Neural cell (in vitro differentiated cells): ENCODE measurements at regions not wholly inside any gene's neighbourhood (a gene's known extent, or its start where the extent isn't known, plus 50 kb on each side); places are given as distances from the start of the nearest gene placed in this dataset.

Source experiments
- H2AFZ ChIP-seq: fragments of 200-600, 300-800 bp; sonication (generic), shearing (Covaris generic); 2 replicates; pipeline ENCODE4 v1.6.0; 2014; ENCODE audit warnings: low read depth, mild to moderate bottlenecking, antibody characterized with exemption, low read length, moderate library complexity
- H3F3A ChIP-seq: fragments of 200-600 bp; shearing (Covaris generic); 2 replicates; pipeline ENCODE4 v1.6.1; 2016; ENCODE audit warnings: mild to moderate bottlenecking, moderate library complexity, mixed read lengths, antibody characterized with exemption, low read length; ENCODE audit not compliant: insufficient read depth, poor library complexity, severe bottlenecking
- H3K27ac ChIP-seq: fragments of 200-600, 300-800 bp; sonication (generic), shearing (Covaris generic); 2 replicates; pipeline ENCODE4 v1.5.1; 2014; ENCODE audit warnings: mild to moderate bottlenecking, low read length, moderate library complexity
- H3K27me3 ChIP-seq: fragments of 300-800, 200-600 bp; sonication (generic), shearing (Covaris generic); 2 replicates; pipeline ENCODE4 v1.6.0; 2014; ENCODE audit warnings: mild to moderate bottlenecking, low read depth, low read length, moderate library complexity; ENCODE audit not compliant: insufficient read depth
- H3K36me3 ChIP-seq: fragments of 300-800, 200-600 bp; sonication (generic), shearing (Covaris generic); 2 replicates; pipeline ENCODE4 v1.5.1; 2014; ENCODE audit warnings: mild to moderate bottlenecking, antibody characterized with exemption, low read length, moderate library complexity; ENCODE audit not compliant: insufficient read depth
- H3K4me2 ChIP-seq: fragments of 300-800, 200-600 bp; sonication (generic), shearing (Covaris generic); 2 replicates; pipeline ENCODE4 v1.6.0; 2014; ENCODE audit warnings: mild to moderate bottlenecking, low read length
- H3K4me3 ChIP-seq: fragments of 300-800, 200-600 bp; sonication (generic), shearing (Covaris generic); 2 replicates; pipeline ENCODE4 v1.5.1; 2014; ENCODE audit warnings: mild to moderate bottlenecking, low read length, moderate library complexity
- H3K79me2 ChIP-seq: fragments of 200-600 bp; shearing (Covaris generic); replicated peaks from 2 replicates; pipeline ENCODE4 v1.6.0; 2014; ENCODE audit warnings: mild to moderate bottlenecking, low read length, moderate library complexity; ENCODE audit not compliant: insufficient read depth
- H3K9ac ChIP-seq: fragments of 300-800, 200-600 bp; sonication (generic), shearing (Covaris generic); 2 replicates; pipeline ENCODE4 v1.6.1; 2016; ENCODE audit warnings: mild to moderate bottlenecking, low read length, mixed read lengths
- H3K9me2 ChIP-seq: fragments of 200-600 bp; shearing (Covaris generic); 2 replicates; pipeline ENCODE4 v1.6.1; 2016; ENCODE audit warnings: mild to moderate bottlenecking, low read length, mixed read lengths; ENCODE audit not compliant: insufficient read depth
- H3K9me3 ChIP-seq: fragments of 200-600, 300-800 bp; sonication (generic), shearing (Covaris generic); 2 replicates; pipeline ENCODE4 v1.6.1; 2016; ENCODE audit warnings: mild to moderate bottlenecking, mixed run types, low read length, moderate library complexity, mixed read lengths
- H4K20me1 ChIP-seq: fragments of 200-600 bp; shearing (Covaris generic); 2 replicates; pipeline ENCODE4 v1.6.1; 2016; ENCODE audit warnings: mild to moderate bottlenecking, mixed run types; ENCODE audit not compliant: insufficient read depth
- EP300 ChIP-seq: fragments of 450-650 bp; conservative IDR thresholded peaks from 2 replicates; pipeline ENCODE4 v1.6.1; 2014; ENCODE audit warnings: antibody characterized with exemption, mild to moderate bottlenecking, moderate library complexity; ENCODE audit not compliant: poor library complexity, severe bottlenecking
- EZH2 ChIP-seq: fragments of 200-600, 300-800 bp; shearing (Covaris generic), sonication (generic); IDR thresholded peaks from 2 replicates; pipeline ENCODE4 v1.6.1; 2014; ENCODE audit warnings: antibody characterized with exemption, low read length, borderline replicate concordance, mild to moderate bottlenecking; ENCODE audit not compliant: insufficient read depth, poor library complexity, severe bottlenecking
- MXI1 ChIP-seq: fragments of 450-650 bp; conservative IDR thresholded peaks from 2 replicates; pipeline ENCODE4 v1.6.1; 2014; ENCODE audit warnings: antibody characterized with exemption, mild to moderate bottlenecking; ENCODE audit not compliant: poor library complexity, severe bottlenecking
- POLR2AphosphoS5 ChIP-seq: IDR thresholded peaks from 2 replicates; pipeline ENCODE4 v1.6.1; 2012
- RAD21 ChIP-seq: fragments of 450-650 bp; conservative IDR thresholded peaks from 2 replicates; pipeline ENCODE4 v1.6.1; 2014; ENCODE audit warnings: antibody characterized with exemption, mild to moderate bottlenecking, moderate library complexity
- REST ChIP-seq: IDR thresholded peaks from 2 replicates; pipeline ENCODE4 v1.6.1; 2012; ENCODE audit warnings: borderline replicate concordance
- SMC3 ChIP-seq: fragments of 450-650 bp; conservative IDR thresholded peaks from 2 replicates; pipeline ENCODE4 v1.6.1; 2014; ENCODE audit warnings: antibody characterized with exemption, mild to moderate bottlenecking, moderate library complexity; ENCODE audit not compliant: poor library complexity
- TAF1 ChIP-seq: IDR thresholded peaks from 2 replicates; pipeline ENCODE4 v1.6.1; 2012; ENCODE audit warnings: low read depth
- TF ChIP-seq, protein P1 (sequence below): fragments of 450-650 bp; IDR thresholded peaks from 2 replicates; pipeline ENCODE4 v1.5.1; 2014; ENCODE audit warnings: antibody characterized with exemption, mild to moderate bottlenecking, moderate library complexity; ENCODE audit not compliant: poor library complexity, severe bottlenecking

DNA sequence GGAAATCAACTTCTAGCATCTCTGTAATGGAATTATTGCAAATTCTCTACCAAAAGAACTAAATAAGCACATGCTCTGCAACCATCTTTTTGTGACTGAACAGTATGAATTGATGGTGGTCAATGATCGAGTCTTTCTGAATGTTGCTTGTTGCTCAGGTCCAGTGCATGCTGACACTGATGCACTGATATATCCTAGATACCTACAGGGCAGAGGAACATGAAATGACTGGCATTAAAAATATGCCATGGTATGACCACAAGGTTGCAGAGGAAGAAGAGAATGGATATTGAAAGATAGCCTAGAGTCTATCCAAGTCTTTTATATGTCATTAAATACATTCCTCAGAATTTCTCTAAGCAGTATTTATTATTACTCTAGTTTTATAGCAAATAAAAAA, 692.8 kb upstream of the TENM3 start:
- Histone ChIP-seq H3K9ac (no peak overlapping the region), H4K20me1 (no peaks in the 10 kb centered on the region), H3K79me2 (no peaks in the 10 kb centered on the region), H3K36me3 (no peaks in the 10 kb centered on the region), H3K27me3 (no peaks in the 10 kb centered on the region), H3K9me2 (no peaks in the 10 kb centered on the region), H3K9me3 (no peaks in the 10 kb centered on the region), H3K4me2 (no peak overlapping the region), H2AFZ (no peak overlapping the region), H3F3A (no peaks in the 10 kb centered on the region), H3K27ac (no peak overlapping the region), H3K4me3 (no peak overlapping the region)
- TF ChIP-seq REST (no peak), SMC3 (no peak), POLR2AphosphoS5 (no peak), EZH2 (no peak), MXI1 (no peak), EP300 (no peak)

DNA sequence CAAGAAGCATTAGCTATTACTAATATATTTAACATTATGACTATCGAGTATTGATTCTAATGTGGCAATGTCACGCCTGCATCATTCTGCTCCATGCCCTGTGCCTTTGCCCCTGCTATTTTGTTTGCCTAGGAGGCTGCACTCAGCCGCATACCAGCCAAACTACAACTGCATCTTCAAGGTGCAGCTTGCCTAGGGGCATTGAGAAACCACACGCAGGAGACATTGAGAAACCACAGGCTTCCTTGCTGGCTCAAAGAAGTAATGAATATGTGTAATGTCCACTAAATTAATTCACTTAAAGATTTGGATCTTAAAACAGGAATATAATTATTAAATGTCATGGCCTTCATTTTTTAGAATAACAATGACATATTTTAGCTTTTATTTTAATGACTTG, 683.6 kb upstream of the TENM3 start:
- no peaks in the 10 kb centered on the region for H3K27me3 ChIP-seq
- no peak for TF ChIP-seq RAD21
- no peak for TF ChIP-seq EZH2
- TF ChIP-seq MXI1: no peak
- TF ChIP-seq SMC3: no peak
- TF ChIP-seq EP300: no peak
- TF ChIP-seq, protein P1, sequence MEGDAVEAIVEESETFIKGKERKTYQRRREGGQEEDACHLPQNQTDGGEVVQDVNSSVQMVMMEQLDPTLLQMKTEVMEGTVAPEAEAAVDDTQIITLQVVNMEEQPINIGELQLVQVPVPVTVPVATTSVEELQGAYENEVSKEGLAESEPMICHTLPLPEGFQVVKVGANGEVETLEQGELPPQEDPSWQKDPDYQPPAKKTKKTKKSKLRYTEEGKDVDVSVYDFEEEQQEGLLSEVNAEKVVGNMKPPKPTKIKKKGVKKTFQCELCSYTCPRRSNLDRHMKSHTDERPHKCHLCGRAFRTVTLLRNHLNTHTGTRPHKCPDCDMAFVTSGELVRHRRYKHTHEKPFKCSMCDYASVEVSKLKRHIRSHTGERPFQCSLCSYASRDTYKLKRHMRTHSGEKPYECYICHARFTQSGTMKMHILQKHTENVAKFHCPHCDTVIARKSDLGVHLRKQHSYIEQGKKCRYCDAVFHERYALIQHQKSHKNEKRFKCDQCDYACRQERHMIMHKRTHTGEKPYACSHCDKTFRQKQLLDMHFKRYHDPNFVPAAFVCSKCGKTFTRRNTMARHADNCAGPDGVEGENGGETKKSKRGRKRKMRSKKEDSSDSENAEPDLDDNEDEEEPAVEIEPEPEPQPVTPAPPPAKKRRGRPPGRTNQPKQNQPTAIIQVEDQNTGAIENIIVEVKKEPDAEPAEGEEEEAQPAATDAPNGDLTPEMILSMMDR: no peak
- TF ChIP-seq POLR2AphosphoS5: no peak
- no peak for TF ChIP-seq REST
- no peak for TF ChIP-seq TAF1
- no peak overlapping the region for H2AFZ ChIP-seq
- no peaks in the 10 kb centered on the region for H3K36me3 ChIP-seq
- H3K9me3 ChIP-seq: no peaks in the 10 kb centered on the region
- no peaks in the 10 kb centered on the region for H3F3A ChIP-seq
- no peak overlapping the region for H3K27ac ChIP-seq
- no peak overlapping the region for H3K4me3 ChIP-seq
- H3K9me2 ChIP-seq: no peaks in the 10 kb centered on the region
- no peak overlapping the region for H3K4me2 ChIP-seq
- H3K79me2 ChIP-seq: no peaks in the 10 kb centered on the region
- H4K20me1 ChIP-seq: no peaks in the 10 kb centered on the region
- H3K9ac ChIP-seq: no peak overlapping the region
